Naive thymus-derived CD4-positive, alpha-beta T cell (primary cell): ENCODE measurements at regions not wholly inside any gene's neighbourhood (a gene's known extent, or its start where the extent isn't known, plus 50 kb on each side); places are given as distances from the start of the nearest gene placed in this dataset.

Experiments used
- ATAC-seq: fragments of 150-1000 bp; cut with Tn5 transposase; 2 replicates; pipeline ENCODE4 v1.10.0; 2021; ENCODE audit warnings: mild to moderate bottlenecking, moderate library complexity
- CTCF ChIA-PET: fragments of 350-600 bp; sonication (Branson Sonifier 250); formaldehyde crosslinking; loops from one replicate; lab custom pipeline; 2021; ENCODE audit warnings: antibody characterized with exemption; lab: Charles Lee
- POLR2A ChIA-PET: fragments of 350-600 bp; sonication (Branson Sonifier 250); formaldehyde crosslinking; loops from one replicate; lab custom pipeline; 2021; ENCODE audit warnings: antibody characterized with exemption, inconsistent platforms; lab: Charles Lee
- DNase-seq, 9 donors: peaks; one replicate each; pipeline versions ENCODE4 v3.0.0 to v3.0.0-alpha.2; 2020 to 2022; ENCODE audit warnings: mixed read lengths in 1 of 9
- H3K27ac ChIP-seq: one replicate; pipeline ENCODE4 v1.7.0; 2013; ENCODE audit warnings: mild to moderate bottlenecking, low read depth, low read length, moderate library complexity
- H3K27me3 ChIP-seq, 2 donors: one replicate each; pipeline ENCODE4 v1.7.0; 2013; ENCODE audit warnings: low read length in 2 of 2, mild to moderate bottlenecking in 2 of 2, moderate library complexity in 2 of 2; ENCODE audit not compliant: control insufficient read depth in 2 of 2, insufficient read depth in 2 of 2
- H3K36me3 ChIP-seq, 3 experiments: 1 replicate in 2 of 3; 2 replicates in 1 of 3; pipeline ENCODE4 v1.7.0; 2013; ENCODE audit warnings: low read length in 3 of 3, mild to moderate bottlenecking in 3 of 3, moderate library complexity in 1 of 3; ENCODE audit not compliant: insufficient read depth in 3 of 3, control insufficient read depth in 2 of 3
- H3K4me1 ChIP-seq, 2 donors: one replicate each; pipeline ENCODE4 v1.7.0; 2013; ENCODE audit warnings: low read length in 2 of 2, mild to moderate bottlenecking in 2 of 2, moderate library complexity in 1 of 2; ENCODE audit not compliant: control insufficient read depth in 2 of 2, insufficient read depth in 2 of 2
- H3K4me3 ChIP-seq: 2 replicates; pipeline ENCODE4 v1.7.0; 2013; ENCODE audit warnings: mild to moderate bottlenecking, low read length
- H3K9me3 ChIP-seq, 3 experiments: 1 replicate in 2 of 3; 2 replicates in 1 of 3; pipeline ENCODE4 v1.7.0; 2013; ENCODE audit warnings: low read length in 3 of 3; ENCODE audit not compliant: control insufficient read depth in 2 of 3
- H3K27ac Mint-ChIP-seq, 9 donors: one replicate each; pipeline ENCODE4 v1.8.0; 2020 to 2022; ENCODE audit warnings: mixed read lengths in 9 of 9, mild to moderate bottlenecking in 8 of 9, moderate library complexity in 5 of 9, inconsistent platforms in 2 of 9
- H3K27me3 Mint-ChIP-seq, 5 donors: one replicate each; pipeline ENCODE4 v1.8.0; 2021 to 2022; ENCODE audit warnings: mixed read lengths in 5 of 5, mild to moderate bottlenecking in 1 of 5
- H3K36me3 Mint-ChIP-seq, 5 donors: one replicate each; pipeline ENCODE4 v1.8.0; 2020 to 2022; ENCODE audit warnings: mixed read lengths in 5 of 5, mild to moderate bottlenecking in 3 of 5, inconsistent platforms in 1 of 5
- H3K4me1 Mint-ChIP-seq, 7 donors: one replicate each; pipeline ENCODE4 v1.8.0; 2020 to 2022; ENCODE audit warnings: mixed read lengths in 7 of 7, mild to moderate bottlenecking in 3 of 7, inconsistent platforms in 1 of 7
- H3K4me3 Mint-ChIP-seq, 10 donors: one replicate each; pipeline ENCODE4 v1.8.0; 2020 to 2022; ENCODE audit warnings: mild to moderate bottlenecking in 10 of 10, mixed read lengths in 10 of 10, moderate library complexity in 6 of 10, inconsistent platforms in 2 of 10
- H3K9me3 Mint-ChIP-seq, 11 donors: one replicate each; pipeline ENCODE4 v1.8.0; 2020 to 2022; ENCODE audit warnings: mixed read lengths in 11 of 11, mild to moderate bottlenecking in 4 of 11, inconsistent platforms in 1 of 11, moderate library complexity in 1 of 11
- intact Hi-C, 2 donors: fragments of 100-400 bp; cut with micrococcal nuclease; formaldehyde crosslinking; loops; one replicate each; pipeline ENCODE4 v1.15.1; 2023

DNA sequence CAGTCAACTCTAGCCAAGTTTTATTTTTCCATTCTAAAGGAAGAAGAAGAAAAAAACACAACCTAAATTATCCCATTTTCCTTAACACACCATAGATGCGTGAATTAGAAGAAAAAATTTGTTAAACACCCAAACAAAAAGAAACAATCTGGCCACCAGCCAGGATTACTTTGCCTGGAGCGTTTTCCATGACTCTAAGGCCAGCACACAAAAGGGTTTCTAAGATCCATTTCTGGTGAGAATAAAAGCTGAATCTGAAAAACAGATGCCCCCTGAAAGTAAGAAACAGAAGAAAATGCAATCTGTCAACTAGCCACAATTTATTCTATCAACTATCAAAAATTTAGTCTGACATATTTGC, 267.2 kb upstream of the SULF2 start:
- H3K27ac ChIP-seq: no peak overlapping the region
- no peak for ATAC-seq

DNA sequence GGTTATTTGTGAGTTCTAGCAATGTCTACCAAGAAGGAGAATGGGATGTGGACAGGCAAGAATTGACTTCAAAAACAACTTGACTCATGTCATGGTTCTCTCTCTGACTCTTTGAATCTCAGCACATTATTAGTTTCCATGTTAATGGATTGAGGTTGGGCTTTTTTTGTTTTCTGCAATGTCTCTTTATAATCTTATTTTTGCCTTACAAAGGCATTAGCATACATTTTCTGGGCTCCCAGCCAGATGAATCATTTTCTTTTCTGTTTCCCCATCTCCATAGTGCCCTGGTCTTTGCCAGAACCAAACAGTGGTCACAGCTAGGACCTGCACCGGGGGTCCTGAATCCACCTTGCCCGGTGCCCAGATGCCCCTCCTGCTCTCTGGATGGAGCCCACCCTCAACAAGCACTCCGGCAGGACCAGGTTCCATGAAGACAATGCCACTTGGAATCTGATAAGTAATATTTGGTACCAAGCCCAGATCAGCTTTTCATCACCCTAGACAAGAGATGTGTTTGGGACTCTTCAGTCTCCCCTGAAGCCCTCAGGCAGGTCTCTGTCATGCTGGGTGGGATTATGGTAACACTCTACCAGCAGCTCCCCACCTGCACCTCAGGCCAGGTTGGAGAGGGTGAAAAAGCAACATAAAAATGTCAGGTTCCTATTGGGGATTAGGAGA, 266.7 kb upstream of the SULF2 start:
- Histone ChIP-seq H3K27ac (no peak overlapping the region), H3K36me3 (no peaks in the 10 kb centered on the region), H3K4me1 (no peaks in the 10 kb centered on the region), H3K9me3 (no peaks in the 10 kb centered on the region), H3K4me3 (no peak overlapping the region), H3K27me3 (no peaks in the 10 kb centered on the region)
- H3K27me3 Mint-ChIP-seq: peaks cover 0 to 45% (median 26%) of the 10 kb centered on the region in 5 donors
- ChIA-PET CTCF (no interaction called here), POLR2A (no interaction called here)
- H3K4me1 Mint-ChIP-seq: no peaks in the 10 kb centered on the region
- H3K36me3 Mint-ChIP-seq: no peaks in the 10 kb centered on the region
- no peak overlapping the region for H3K27ac Mint-ChIP-seq
- H3K4me3 Mint-ChIP-seq: no peak overlapping the region
- DNase-seq (no peak), ATAC-seq (no peak)
- peaks cover 0 to 17% (median 0%) of the 10 kb centered on the region in 11 donors for H3K9me3 Mint-ChIP-seq
- intact Hi-C loops: no loop called here

More for the DNA sequence above, 267.2 kb upstream of the SULF2 start:
- H3K36me3 ChIP-seq: no peaks in the 10 kb centered on the region
- H3K4me1 ChIP-seq: no peaks in the 10 kb centered on the region
- H3K27me3 Mint-ChIP-seq: peaks cover 0 to 46% (median 30%) of the 10 kb centered on the region in 5 donors
- no peak for DNase-seq
- H3K4me1 Mint-ChIP-seq: no peaks in the 10 kb centered on the region
- no peaks in the 10 kb centered on the region for H3K27me3 ChIP-seq
- no peaks in the 10 kb centered on the region for H3K36me3 Mint-ChIP-seq
- ChIA-PET POLR2A (no interaction called here), CTCF (no interaction called here)
- intact Hi-C loops: no loop called here
- no peak overlapping the region for H3K4me3 Mint-ChIP-seq
- H3K9me3 ChIP-seq: no peaks in the 10 kb centered on the region
- H3K4me3 ChIP-seq: no peak overlapping the region
- H3K9me3 Mint-ChIP-seq: peaks cover 0 to 17% (median 3%) of the 10 kb centered on the region in 11 donors
- no peak overlapping the region for H3K27ac Mint-ChIP-seq

DNA sequence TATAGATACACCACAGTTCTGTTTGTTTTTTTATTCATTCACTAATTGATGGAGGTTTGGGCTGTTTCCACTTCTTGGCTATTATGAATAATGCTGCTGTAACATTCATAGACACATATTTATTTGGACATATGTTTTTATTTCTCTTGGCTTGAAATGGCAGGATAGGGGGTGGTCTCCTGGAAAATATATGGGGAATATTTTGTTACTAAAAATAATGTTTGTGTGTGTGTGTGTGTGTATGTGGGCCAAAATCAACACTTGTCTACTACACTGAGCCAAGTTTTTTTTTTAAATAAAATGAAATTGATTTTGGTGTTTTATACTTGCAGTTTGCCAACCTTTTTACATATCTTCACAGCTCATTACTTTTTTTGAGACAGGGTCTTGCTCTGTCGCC, 264.4 kb upstream of the SULF2 start:
- Histone ChIP-seq H3K36me3 (no peaks in the 10 kb centered on the region), H3K27ac (no peak overlapping the region), H3K4me3 (no peak overlapping the region), H3K4me1 (no peaks in the 10 kb centered on the region), H3K9me3 (no peaks in the 10 kb centered on the region), H3K27me3 (no peaks in the 10 kb centered on the region)
- no peak overlapping the region for H3K27ac Mint-ChIP-seq
- intact Hi-C loops: no loop called here
- no peak overlapping the region for H3K4me3 Mint-ChIP-seq
- POLR2A ChIA-PET: no interaction called here
- H3K9me3 Mint-ChIP-seq: peaks cover 0 to 18% (median 0%) of the 10 kb centered on the region in 11 donors
- peaks cover 0 to 44% (median 32%) of the 10 kb centered on the region in 5 donors for H3K27me3 Mint-ChIP-seq
- CTCF ChIA-PET: no interaction called here
- no peaks in the 10 kb centered on the region for H3K4me1 Mint-ChIP-seq
- no peak for DNase-seq
- H3K36me3 Mint-ChIP-seq: no peaks in the 10 kb centered on the region
- ATAC-seq: no peak

DNA sequence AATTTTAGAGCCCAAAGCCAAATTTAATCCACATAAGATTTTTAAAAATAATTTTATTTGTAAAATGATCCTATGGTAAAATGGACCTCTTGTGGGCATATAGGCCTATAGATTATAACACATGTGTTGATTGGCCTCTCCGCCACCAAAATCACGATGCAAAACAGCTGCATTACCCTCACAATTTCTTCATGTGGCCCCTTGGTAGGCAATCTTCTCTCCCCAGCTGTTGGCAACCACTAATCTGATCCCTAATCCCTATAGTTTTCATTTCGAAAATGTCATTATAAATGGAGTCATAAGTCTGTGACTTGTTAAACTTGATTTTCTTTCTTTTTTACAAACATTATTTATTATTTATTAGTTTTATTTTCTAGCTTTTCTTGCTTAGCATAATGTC, 263.9 kb upstream of the SULF2 start:
- DNase-seq (no peak), ATAC-seq (no peak)
- no peak overlapping the region for H3K27ac ChIP-seq
- intact Hi-C loops: no loop called here
- no peak overlapping the region for H3K27ac Mint-ChIP-seq
- no peak overlapping the region for H3K4me3 Mint-ChIP-seq
- H3K27me3 ChIP-seq: no peaks in the 10 kb centered on the region
- no peaks in the 10 kb centered on the region for H3K9me3 ChIP-seq
- POLR2A ChIA-PET: no interaction called here
- no peaks in the 10 kb centered on the region for H3K36me3 ChIP-seq
- peaks cover 0 to 16% (median 0%) of the 10 kb centered on the region in 11 donors for H3K9me3 Mint-ChIP-seq
- peaks cover 0 to 41% (median 32%) of the 10 kb centered on the region in 5 donors for H3K27me3 Mint-ChIP-seq
- no peaks in the 10 kb centered on the region for H3K4me1 Mint-ChIP-seq
- no peaks in the 10 kb centered on the region for H3K4me1 ChIP-seq
- no peaks in the 10 kb centered on the region for H3K36me3 Mint-ChIP-seq
- no peak overlapping the region for H3K4me3 ChIP-seq
- CTCF ChIA-PET: no interaction called here

DNA sequence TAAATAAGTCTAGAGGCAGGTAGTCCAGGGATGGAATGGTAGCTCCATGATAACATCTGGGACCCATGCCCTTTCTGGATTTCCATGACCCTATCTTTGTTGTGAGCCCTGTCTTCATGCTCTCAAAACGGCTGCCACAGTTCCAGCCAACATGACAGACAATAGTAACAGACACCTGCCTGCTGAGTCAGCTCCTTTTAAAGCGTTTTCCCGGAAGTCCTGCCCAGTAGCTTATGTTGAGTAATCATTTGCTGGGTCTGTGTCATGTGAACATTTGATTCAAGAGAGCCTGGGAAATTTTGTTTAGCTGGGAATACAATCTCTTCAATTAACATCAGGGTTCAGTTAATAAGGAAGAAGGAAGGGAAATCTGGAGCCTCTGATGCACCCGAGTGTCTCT, 262.2 kb upstream of the SULF2 start:
- Mint-ChIP-seq H3K27ac (no peak overlapping the region), H3K36me3 (no peaks in the 10 kb centered on the region), H3K4me1 (no peaks in the 10 kb centered on the region), H3K27me3 (peaks cover 0 to 29% (median 24%) of the 10 kb centered on the region in 5 donors), H3K4me3 (no peak overlapping the region), H3K9me3 (peaks cover 0 to 11% (median 0%) of the 10 kb centered on the region in 11 donors)
- POLR2A ChIA-PET: no interaction called here
- CTCF ChIA-PET: no interaction called here
- H3K27me3 ChIP-seq: no peaks in the 10 kb centered on the region
- no peak overlapping the region for H3K27ac ChIP-seq
- intact Hi-C loops: no loop called here
- no peaks in the 10 kb centered on the region for H3K36me3 ChIP-seq
- no peaks in the 10 kb centered on the region for H3K9me3 ChIP-seq
- ATAC-seq (no peak), DNase-seq (no peak)
- H3K4me3 ChIP-seq: no peak overlapping the region
- no peaks in the 10 kb centered on the region for H3K4me1 ChIP-seq

DNA sequence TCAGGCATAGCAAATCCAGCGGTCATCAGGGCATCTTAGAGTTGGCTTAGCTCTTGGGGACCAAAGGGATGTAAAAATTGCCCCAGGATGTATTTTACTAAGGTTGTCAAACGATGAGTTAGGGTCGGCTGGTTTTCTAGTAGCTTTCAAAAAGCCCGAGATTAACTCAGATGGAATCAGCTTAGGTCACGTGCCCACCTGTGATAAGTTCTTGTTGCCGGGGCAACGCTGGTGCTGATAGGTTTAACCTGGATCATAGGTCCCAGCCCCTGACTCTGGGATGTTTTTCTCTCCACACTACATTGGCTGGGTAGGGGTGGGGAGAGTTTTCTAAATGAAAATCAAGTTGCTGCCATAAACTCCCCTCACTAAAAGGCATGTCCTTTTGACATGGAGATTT, 257.3 kb upstream of the SULF2 start:
- Mint-ChIP-seq H3K4me3 (no peak overlapping the region), H3K27me3 (peaks cover 2 to 24% (median 16%) of the 10 kb centered on the region in 5 donors), H3K9me3 (peaks cover 0 to 7% (median 0%) of the 10 kb centered on the region in 11 donors), H3K36me3 (no peaks in the 10 kb centered on the region), H3K27ac (no peak overlapping the region), H3K4me1 (no peaks in the 10 kb centered on the region)
- H3K4me3 ChIP-seq: no peak overlapping the region
- no peaks in the 10 kb centered on the region for H3K4me1 ChIP-seq
- no peak overlapping the region for H3K27ac ChIP-seq
- intact Hi-C loops: no loop called here
- no peaks in the 10 kb centered on the region for H3K36me3 ChIP-seq
- no peak for DNase-seq
- no peaks in the 10 kb centered on the region for H3K9me3 ChIP-seq
- no peaks in the 10 kb centered on the region for H3K27me3 ChIP-seq
- ATAC-seq: no peak
- ChIA-PET CTCF (no interaction called here), POLR2A (no interaction called here)

DNA sequence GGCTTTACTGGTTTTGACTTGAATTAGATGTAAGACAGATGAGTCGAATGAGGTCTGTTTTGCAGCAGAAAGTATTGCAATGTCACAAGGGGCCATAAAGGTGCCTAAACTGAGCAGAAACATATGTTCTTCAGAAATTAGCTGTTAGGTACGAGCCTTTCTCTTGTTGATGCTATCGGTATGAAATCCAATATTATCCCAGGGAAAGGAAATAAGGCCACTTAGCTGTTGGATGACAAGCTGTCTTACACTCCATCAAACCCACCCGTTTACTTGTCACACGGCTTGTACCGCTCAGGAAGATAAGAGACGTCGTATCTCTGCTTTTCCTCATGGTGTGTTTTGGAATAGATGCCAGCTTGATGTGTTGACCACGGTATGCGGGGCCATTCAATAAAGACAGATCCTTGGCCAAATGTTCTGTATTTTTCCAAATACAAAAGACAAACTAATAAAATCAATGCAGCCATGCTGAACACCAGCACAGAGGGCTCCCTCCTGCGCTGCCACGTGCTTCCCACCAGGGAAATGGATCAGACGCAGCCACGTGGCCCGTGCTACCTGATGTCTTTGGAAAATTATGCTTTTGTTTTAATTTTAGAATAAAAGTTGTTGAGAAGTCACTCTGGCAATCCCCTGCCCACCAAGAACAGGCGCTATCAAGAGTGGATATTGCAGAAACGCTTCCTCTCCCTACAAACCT, 255.9 kb upstream of the SULF2 start:
- Histone ChIP-seq H3K4me1 (no peaks in the 10 kb centered on the region), H3K4me3 (no peak overlapping the region), H3K27me3 (no peaks in the 10 kb centered on the region), H3K36me3 (no peaks in the 10 kb centered on the region), H3K9me3 (no peaks in the 10 kb centered on the region), H3K27ac (no peak overlapping the region)
- no peak overlapping the region for H3K4me3 Mint-ChIP-seq
- ChIA-PET POLR2A (no interaction called here), CTCF (no interaction called here)
- no peaks in the 10 kb centered on the region for H3K4me1 Mint-ChIP-seq
- ATAC-seq (no peak), DNase-seq (no peak)
- intact Hi-C loops: no loop called here
- no peaks in the 10 kb centered on the region for H3K36me3 Mint-ChIP-seq
- H3K27ac Mint-ChIP-seq: no peak overlapping the region
- H3K9me3 Mint-ChIP-seq: peaks cover 0 to 5% (median 0%) of the 10 kb centered on the region in 11 donors
- H3K27me3 Mint-ChIP-seq: peaks cover 2 to 28% (median 16%) of the 10 kb centered on the region in 5 donors
